ENCODE measurements at regions not wholly inside any gene's neighbourhood (a gene's known extent, or its start where the extent isn't known, plus 50 kb on each side); places are given as distances from the start of the nearest gene placed in this dataset.

GRCh38 chr4:19014594-19014993 is 993.0 kb upstream of the LCORL start:
- Histone ChIP-seq H3K4me3 (ENCODE audit: insufficient read depth, low read depth, low read length, poor library complexity, severe bottlenecking) (no peak overlapping the region), H3K27ac (ENCODE audit: insufficient read depth, low read length, poor library complexity, severe bottlenecking) (no peak overlapping the region), H3K27me3 (replicated peaks; ENCODE audit: control insufficient read depth, insufficient read depth, low read length, poor library complexity, severe bottlenecking) (no peaks in the 10 kb centered on the region), H3K4me1 (ENCODE audit: control insufficient read depth, insufficient read depth, low read length, poor library complexity, severe bottlenecking) (no peaks in the 10 kb centered on the region), H3K36me3 (ENCODE audit: control insufficient read depth, insufficient read depth, low read length) (no peaks in the 10 kb centered on the region), H3K9me3 (ENCODE audit: control insufficient read depth, low read length) (no peaks in the 10 kb centered on the region)
- DNase-seq, result no peak

GRCh38 chr4:19010761-19011160 is 989.2 kb upstream of the LCORL start:
- Histone ChIP-seq H3K4me3 (ENCODE audit: insufficient read depth, low read depth, low read length, poor library complexity, severe bottlenecking) (no peak overlapping the region), H3K9me3 (ENCODE audit: control insufficient read depth, low read length) (no peaks in the 10 kb centered on the region), H3K36me3 (ENCODE audit: control insufficient read depth, insufficient read depth, low read length) (no peaks in the 10 kb centered on the region), H3K27me3 (replicated peaks; ENCODE audit: control insufficient read depth, insufficient read depth, low read length, poor library complexity, severe bottlenecking) (no peaks in the 10 kb centered on the region), H3K27ac (ENCODE audit: insufficient read depth, low read length, poor library complexity, severe bottlenecking) (no peak overlapping the region), H3K4me1 (ENCODE audit: control insufficient read depth, insufficient read depth, low read length, poor library complexity, severe bottlenecking) (no peaks in the 10 kb centered on the region)
- DNase-seq, result no peak

GRCh38 chr4:19009881-19010280 is 988.3 kb upstream of the LCORL start:
- Histone ChIP-seq H3K27me3 (replicated peaks; ENCODE audit: control insufficient read depth, insufficient read depth, low read length, poor library complexity, severe bottlenecking) (no peaks in the 10 kb centered on the region), H3K4me1 (ENCODE audit: control insufficient read depth, insufficient read depth, low read length, poor library complexity, severe bottlenecking) (no peaks in the 10 kb centered on the region), H3K9me3 (ENCODE audit: control insufficient read depth, low read length) (no peaks in the 10 kb centered on the region), H3K4me3 (ENCODE audit: insufficient read depth, low read depth, low read length, poor library complexity, severe bottlenecking) (no peak overlapping the region), H3K36me3 (ENCODE audit: control insufficient read depth, insufficient read depth, low read length) (no peaks in the 10 kb centered on the region), H3K27ac (ENCODE audit: insufficient read depth, low read length, poor library complexity, severe bottlenecking) (no peak overlapping the region)
- no peak for DNase-seq

GRCh38 chr4:19005211-19005610 is 983.7 kb upstream of the LCORL start:
- Histone ChIP-seq H3K36me3 (ENCODE audit: control insufficient read depth, insufficient read depth, low read length) (no peaks in the 10 kb centered on the region), H3K4me1 (ENCODE audit: control insufficient read depth, insufficient read depth, low read length, poor library complexity, severe bottlenecking) (no peaks in the 10 kb centered on the region), H3K4me3 (ENCODE audit: insufficient read depth, low read depth, low read length, poor library complexity, severe bottlenecking) (no peak overlapping the region), H3K9me3 (ENCODE audit: control insufficient read depth, low read length) (no peaks in the 10 kb centered on the region), H3K27ac (ENCODE audit: insufficient read depth, low read length, poor library complexity, severe bottlenecking) (no peak overlapping the region), H3K27me3 (replicated peaks; ENCODE audit: control insufficient read depth, insufficient read depth, low read length, poor library complexity, severe bottlenecking) (no peaks in the 10 kb centered on the region)
- no peak for DNase-seq

GRCh38 chr4:19002170-19002569 is 980.6 kb upstream of the LCORL start:
- no peaks in the 10 kb centered on the region for H3K4me1 ChIP-seq (ENCODE audit: control insufficient read depth, insufficient read depth, low read length, poor library complexity, severe bottlenecking)
- no peaks in the 10 kb centered on the region for H3K36me3 ChIP-seq (ENCODE audit: control insufficient read depth, insufficient read depth, low read length)
- no peaks in the 10 kb centered on the region for H3K9me3 ChIP-seq (ENCODE audit: control insufficient read depth, low read length)
- no peak overlapping the region for H3K4me3 ChIP-seq (ENCODE audit: insufficient read depth, low read depth, low read length, poor library complexity, severe bottlenecking)
- H3K27ac ChIP-seq (ENCODE audit: insufficient read depth, low read length, poor library complexity, severe bottlenecking), result no peak overlapping the region
- H3K27me3 ChIP-seq (replicated peaks; ENCODE audit: control insufficient read depth, insufficient read depth, low read length, poor library complexity, severe bottlenecking), result no peaks in the 10 kb centered on the region
- DNase-seq, result no peak

GRCh38 chr4:18999595-18999994 is 978.0 kb upstream of the LCORL start:
- Histone ChIP-seq H3K27me3 (replicated peaks; ENCODE audit: control insufficient read depth, insufficient read depth, low read length, poor library complexity, severe bottlenecking) (no peaks in the 10 kb centered on the region), H3K36me3 (ENCODE audit: control insufficient read depth, insufficient read depth, low read length) (no peaks in the 10 kb centered on the region), H3K27ac (ENCODE audit: insufficient read depth, low read length, poor library complexity, severe bottlenecking) (no peak overlapping the region), H3K4me3 (ENCODE audit: insufficient read depth, low read depth, low read length, poor library complexity, severe bottlenecking) (no peak overlapping the region), H3K4me1 (ENCODE audit: control insufficient read depth, insufficient read depth, low read length, poor library complexity, severe bottlenecking) (no peaks in the 10 kb centered on the region), H3K9me3 (ENCODE audit: control insufficient read depth, low read length) (no peaks in the 10 kb centered on the region)
- DNase-seq, result no peak

- Histone ChIP-seq H3K9me3 (ENCODE audit: control insufficient read depth, low read length) (no peaks in the 10 kb centered on the region), H3K27ac (ENCODE audit: insufficient read depth, low read length, poor library complexity, severe bottlenecking) (no peak overlapping the region), H3K27me3 (replicated peaks; ENCODE audit: control insufficient read depth, insufficient read depth, low read length, poor library complexity, severe bottlenecking) (no peaks in the 10 kb centered on the region), H3K4me3 (ENCODE audit: insufficient read depth, low read depth, low read length, poor library complexity, severe bottlenecking) (no peak overlapping the region), H3K36me3 (ENCODE audit: control insufficient read depth, insufficient read depth, low read length) (no peaks in the 10 kb centered on the region), H3K4me1 (ENCODE audit: control insufficient read depth, insufficient read depth, low read length, poor library complexity, severe bottlenecking) (no peaks in the 10 kb centered on the region)
- no peak for DNase-seq
Measured at GRCh38 chr4:18981234-18981615, 959.7 kb upstream of the LCORL start.

GRCh38 chr4:18980516-18981233 is 959.1 kb upstream of the LCORL start:
- no peaks in the 10 kb centered on the region for H3K36me3 ChIP-seq (ENCODE audit: control insufficient read depth, insufficient read depth, low read length)
- H3K4me1 ChIP-seq (ENCODE audit: control insufficient read depth, insufficient read depth, low read length, poor library complexity, severe bottlenecking), result no peaks in the 10 kb centered on the region
- H3K4me3 ChIP-seq (ENCODE audit: insufficient read depth, low read depth, low read length, poor library complexity, severe bottlenecking), result no peak overlapping the region
- no peak for DNase-seq
- H3K9me3 ChIP-seq (ENCODE audit: control insufficient read depth, low read length), result no peaks in the 10 kb centered on the region
- H3K27me3 ChIP-seq (replicated peaks; ENCODE audit: control insufficient read depth, insufficient read depth, low read length, poor library complexity, severe bottlenecking), result no peaks in the 10 kb centered on the region
- no peak overlapping the region for H3K27ac ChIP-seq (ENCODE audit: insufficient read depth, low read length, poor library complexity, severe bottlenecking)

- no peaks in the 10 kb centered on the region for H3K27me3 ChIP-seq (replicated peaks; ENCODE audit: control insufficient read depth, insufficient read depth, low read length, poor library complexity, severe bottlenecking)
- no peaks in the 10 kb centered on the region for H3K36me3 ChIP-seq (ENCODE audit: control insufficient read depth, insufficient read depth, low read length)
- H3K9me3 ChIP-seq (ENCODE audit: control insufficient read depth, low read length), result no peaks in the 10 kb centered on the region
- no peak overlapping the region for H3K4me3 ChIP-seq (ENCODE audit: insufficient read depth, low read depth, low read length, poor library complexity, severe bottlenecking)
- no peaks in the 10 kb centered on the region for H3K4me1 ChIP-seq (ENCODE audit: control insufficient read depth, insufficient read depth, low read length, poor library complexity, severe bottlenecking)
- H3K27ac ChIP-seq (ENCODE audit: insufficient read depth, low read length, poor library complexity, severe bottlenecking), result no peak overlapping the region
- no peak for DNase-seq
Measured at GRCh38 chr4:18976884-18977283, 955.3 kb upstream of the LCORL start.

- Histone ChIP-seq H3K27me3 (replicated peaks; ENCODE audit: control insufficient read depth, insufficient read depth, low read length, poor library complexity, severe bottlenecking) (no peaks in the 10 kb centered on the region), H3K9me3 (ENCODE audit: control insufficient read depth, low read length) (no peaks in the 10 kb centered on the region), H3K36me3 (ENCODE audit: control insufficient read depth, insufficient read depth, low read length) (no peaks in the 10 kb centered on the region), H3K27ac (ENCODE audit: insufficient read depth, low read length, poor library complexity, severe bottlenecking) (no peak overlapping the region), H3K4me3 (ENCODE audit: insufficient read depth, low read depth, low read length, poor library complexity, severe bottlenecking) (no peak overlapping the region), H3K4me1 (ENCODE audit: control insufficient read depth, insufficient read depth, low read length, poor library complexity, severe bottlenecking) (no peaks in the 10 kb centered on the region)
- no peak for DNase-seq
Measured at GRCh38 chr4:18975916-18976808, 954.6 kb upstream of the LCORL start.
